SK-N-SH (cell line): ENCODE measurements at regions not wholly inside any gene's neighbourhood (a gene's known extent, or its start where the extent isn't known, plus 50 kb on each side); places are given as distances from the start of the nearest gene placed in this dataset.

Experiments used
- CTCF ChIA-PET: fragments of 300-600, 350-600 bp; formaldehyde crosslinking; extraction: SDS; loops from one replicate; lab custom pipeline; 2021; lab: Yijun Ruan, JAX
- POLR2A ChIA-PET: fragments of 350-600 bp; sonication (Branson Sonifier 250); formaldehyde crosslinking; extraction: SDS; loops from one replicate; lab custom pipeline; 2020; ENCODE audit warnings: antibody characterized with exemption, inconsistent platforms; lab: Yijun Ruan, JAX
- DNase-seq: peaks from one replicate; pipeline ENCODE4 v3.0.0; 2012
- H2AFZ ChIP-seq: fragments of 200-600 bp; sonication (generic); 2 replicates; pipeline ENCODE4 v1.8.1; 2016; ENCODE audit warnings: antibody characterized with exemption, mild to moderate bottlenecking, low read depth
- H3F3A ChIP-seq: fragments of 200-600 bp; sonication (generic); replicated peaks from 2 replicates; pipeline ENCODE3; 2016; ENCODE audit warnings: antibody characterized with exemption, mild to moderate bottlenecking; ENCODE audit not compliant: insufficient read depth
- H3K27ac ChIP-seq, 2 experiments: fragments of 200-500 bp in 1 of 2; fragments of 200-600 bp in 1 of 2; sonication (Bioruptor generic) in 1 of 2; sonication (generic), shearing (Covaris generic) in 1 of 2; 2 replicates each; pipeline versions ENCODE4 v1.5.1 to v1.6.1; 2014 to 2016; ENCODE audit warnings: low read depth in 2 of 2, inconsistent platforms in 1 of 2, low read length in 1 of 2, mild to moderate bottlenecking in 1 of 2, mixed read lengths in 1 of 2
- H3K27me3 ChIP-seq: fragments of 200-600 bp; sonication (generic), shearing (Covaris generic); 2 replicates; pipeline ENCODE4 v1.6.1; 2016; ENCODE audit warnings: mixed run types; ENCODE audit not compliant: insufficient read depth
- H3K36me3 ChIP-seq, 2 experiments: fragments of 200-500 bp in 1 of 2; fragments of 200-600 bp in 1 of 2; sonication (Bioruptor generic) in 1 of 2; sonication (generic) in 1 of 2; replicated peaks in 1 of 2; 2 replicates each; pipeline versions ENCODE3 to v1.5.1; 2014 to 2016; ENCODE audit warnings: low read length in 1 of 2, mild to moderate bottlenecking in 1 of 2; ENCODE audit not compliant: insufficient read depth in 2 of 2, control insufficient read depth in 1 of 2
- H3K4me1 ChIP-seq, 2 experiments: fragments of 200-500 bp in 1 of 2; fragments of 200-600 bp in 1 of 2; sonication (Bioruptor generic) in 1 of 2; sonication (generic), shearing (Covaris generic) in 1 of 2; 2 replicates each; pipeline versions ENCODE4 v1.5.1 to v1.6.1; 2014 to 2016; ENCODE audit warnings: low read depth in 1 of 2, low read length in 1 of 2, mixed run types in 1 of 2; ENCODE audit not compliant: insufficient read depth in 2 of 2, control insufficient read depth in 1 of 2
- H3K4me2 ChIP-seq: fragments of 200-600 bp; sonication (generic), shearing (Covaris generic); 2 replicates; pipeline ENCODE4 v1.6.1; 2017; ENCODE audit warnings: mixed run types
- H3K4me3 ChIP-seq, 2 experiments: fragments of 200-500 bp in 1 of 2; fragments of 200-600 bp in 1 of 2; sonication (Bioruptor generic) in 1 of 2; sonication (generic), shearing (Covaris generic) in 1 of 2; 2 replicates each; pipeline versions ENCODE4 v1.5.1 to v1.8.1; 2014 to 2016; ENCODE audit warnings: low read depth in 2 of 2, inconsistent platforms in 1 of 2, low read length in 1 of 2, mild to moderate bottlenecking in 1 of 2, mixed read lengths in 1 of 2, moderate library complexity in 1 of 2
- H3K79me2 ChIP-seq: fragments of 200-600 bp; sonication (generic); 2 replicates; pipeline ENCODE4 v1.8.1; 2017; ENCODE audit warnings: mild to moderate bottlenecking; ENCODE audit not compliant: insufficient read depth
- H3K9ac ChIP-seq: fragments of 200-600 bp; sonication (generic); 2 replicates; pipeline ENCODE4 v1.6.1; 2017; ENCODE audit warnings: mixed run types
- H3K9me2 ChIP-seq: fragments of 200-600 bp; sonication (generic); 2 replicates; pipeline ENCODE4 v1.6.1; 2017; ENCODE audit warnings: mixed run types
- H3K9me3 ChIP-seq: fragments of 200-600 bp; sonication (generic); 2 replicates; pipeline ENCODE4 v1.6.1; 2017; ENCODE audit warnings: mixed run types, mild to moderate bottlenecking, moderate library complexity
- H4K20me1 ChIP-seq: fragments of 200-600 bp; sonication (generic); 2 replicates; pipeline ENCODE4 v1.6.1; 2017; ENCODE audit warnings: mild to moderate bottlenecking, mixed run types; ENCODE audit not compliant: insufficient read depth
- ELF1 ChIP-seq: IDR thresholded peaks from 2 replicates; pipeline ENCODE4 v1.4.0; 2012
- EZH2phosphoT487 ChIP-seq: fragments of 200-600 bp; sonication (generic); IDR thresholded peaks from 2 replicates; pipeline ENCODE4 v1.6.1; 2017; ENCODE audit warnings: low read depth, mixed run types, mild to moderate bottlenecking, antibody characterized with exemption, moderate library complexity, borderline replicate concordance
- GABPA ChIP-seq: IDR thresholded peaks from 2 replicates; pipeline ENCODE4 v1.4.0; 2012; ENCODE audit warnings: low read depth, mild to moderate bottlenecking
- JUND ChIP-seq: IDR thresholded peaks from 2 replicates; pipeline ENCODE4 v1.4.0; 2012
- MEF2A ChIP-seq: IDR thresholded peaks from 2 replicates; pipeline ENCODE4 v1.4.0; 2012; ENCODE audit warnings: low read depth, borderline replicate concordance
- MXI1 ChIP-seq: IDR thresholded peaks from 2 replicates; pipeline ENCODE4 v1.6.1; 2012; ENCODE audit warnings: mild to moderate bottlenecking, low read depth, low read length, improper control_type of control experiment
- NFIC ChIP-seq: IDR thresholded peaks from 2 replicates; pipeline ENCODE4 v1.4.0; 2012; ENCODE audit warnings: borderline replicate concordance
- RXRA ChIP-seq: IDR thresholded peaks from 2 replicates; pipeline ENCODE4 v1.4.0; 2012; ENCODE audit warnings: low read depth, mild to moderate bottlenecking, borderline replicate concordance
- SIN3A ChIP-seq: IDR thresholded peaks from 2 replicates; pipeline ENCODE4 v1.6.1; 2012; ENCODE audit warnings: low read depth, mild to moderate bottlenecking, low read length, moderate library complexity, borderline replicate concordance
- TAF1 ChIP-seq: IDR thresholded peaks from 2 replicates; pipeline ENCODE4 v1.6.1; 2012; ENCODE audit warnings: low read depth, mild to moderate bottlenecking, low read length, moderate library complexity, borderline replicate concordance
- TCF12 ChIP-seq: IDR thresholded peaks from 2 replicates; pipeline ENCODE4 v1.4.0; 2012
- USF2 ChIP-seq: fragments of 150-350 bp; IDR thresholded peaks from 2 replicates; pipeline ENCODE4 v1.6.1; 2017; ENCODE audit warnings: antibody characterized with exemption, low read length, low read depth, borderline replicate concordance
- WGBS: methylation state at CpG from one replicate; pipeline ENCODE4 v1.1.6; 2017; ENCODE audit warnings: low lambda C conversion rate; 5-methylcytosine and 5-hydroxymethylcytosine counted together
- TF ChIP-seq, protein P1 (sequence below): IDR thresholded peaks from 2 replicates; pipeline ENCODE4 v1.4.0; 2012; ENCODE audit warnings: low read depth, borderline replicate concordance
- TF ChIP-seq, protein P2 (sequence below): IDR thresholded peaks from 2 replicates; pipeline ENCODE4; 2012

DNA sequence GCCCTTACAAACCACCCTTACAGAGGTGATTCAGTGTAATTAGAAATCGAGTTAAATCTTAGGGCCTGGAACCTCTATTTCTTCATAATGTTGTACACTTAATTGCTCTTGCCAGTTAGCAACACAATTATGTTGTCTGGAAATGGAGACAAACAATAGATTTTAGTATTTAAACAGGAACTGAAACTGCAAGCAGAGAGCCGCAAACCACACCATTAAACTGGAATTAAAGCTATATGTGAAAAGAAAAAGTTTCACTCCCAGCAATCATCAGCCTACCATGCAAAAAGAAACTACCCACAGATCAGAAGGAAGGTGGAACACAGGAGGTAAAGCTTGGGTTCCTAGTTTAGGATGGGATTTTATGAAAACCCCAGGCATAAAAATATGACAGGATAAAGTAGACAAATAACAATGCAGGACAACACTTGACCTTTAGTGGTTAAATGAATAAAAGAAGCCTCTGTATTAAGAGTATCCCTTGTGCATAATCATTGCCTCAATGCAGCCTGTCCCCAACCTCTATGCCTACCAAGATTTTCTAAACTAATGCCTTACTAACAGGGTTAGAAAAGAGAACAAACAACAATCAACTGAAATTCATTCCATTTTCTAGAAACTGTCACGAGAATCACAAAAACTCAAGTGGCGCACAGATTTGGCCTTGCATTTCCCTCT, 304.3 kb upstream of the ESRRG start (continued):
- TF ChIP-seq USF2: no peak
- TF ChIP-seq EZH2phosphoT487: no peak
- no peak for TF ChIP-seq TAF1

DNA sequence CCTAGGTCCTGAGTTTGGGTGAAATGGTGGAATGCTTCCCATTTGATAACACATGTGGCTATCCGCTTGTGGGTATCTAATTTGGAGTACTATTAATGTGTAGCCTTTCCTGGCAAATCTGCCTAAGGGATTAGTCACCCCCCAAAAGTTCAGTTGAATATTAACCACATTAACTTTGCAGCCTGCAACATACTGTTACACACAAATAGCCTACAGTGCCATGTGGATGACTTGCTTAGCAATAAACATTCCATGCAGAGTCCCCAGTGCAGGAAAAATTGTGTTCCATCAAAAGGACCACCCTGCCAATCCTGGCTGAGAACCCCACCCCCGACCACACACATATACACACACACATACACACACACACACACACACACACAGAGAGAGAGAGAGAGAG, 303.3 kb upstream of the ESRRG start:
- Histone ChIP-seq H3K79me2 (no peaks in the 10 kb centered on the region), H3K9ac (no peak overlapping the region), H3K36me3 (no peaks in the 10 kb centered on the region), H2AFZ (no peak overlapping the region), H3K9me3 (no peaks in the 10 kb centered on the region), H3K4me3 (no peak overlapping the region), H3K4me1 (peaks cover 3 to 6% of the 10 kb centered on the region in 2 experiments; a peak in 2 of 4 replicates), H3K27me3 (no peaks in the 10 kb centered on the region), H3K4me2 (no peak overlapping the region), H3F3A (peaks cover 19% of the 10 kb centered on the region), H3K27ac (no peak overlapping the region), H4K20me1 (no peaks in the 10 kb centered on the region), H3K9me2 (no peaks in the 10 kb centered on the region)
- ChIA-PET CTCF (no interaction called here), POLR2A (no interaction called here)
- TF ChIP-seq USF2: no peak
- no peak for TF ChIP-seq RXRA
- TF ChIP-seq MEF2A: no peak
- no peak for TF ChIP-seq ELF1
- TF ChIP-seq JUND: no peak
- TF ChIP-seq MXI1: no peak
- no peak for TF ChIP-seq EZH2phosphoT487
- TF ChIP-seq, protein P1, sequence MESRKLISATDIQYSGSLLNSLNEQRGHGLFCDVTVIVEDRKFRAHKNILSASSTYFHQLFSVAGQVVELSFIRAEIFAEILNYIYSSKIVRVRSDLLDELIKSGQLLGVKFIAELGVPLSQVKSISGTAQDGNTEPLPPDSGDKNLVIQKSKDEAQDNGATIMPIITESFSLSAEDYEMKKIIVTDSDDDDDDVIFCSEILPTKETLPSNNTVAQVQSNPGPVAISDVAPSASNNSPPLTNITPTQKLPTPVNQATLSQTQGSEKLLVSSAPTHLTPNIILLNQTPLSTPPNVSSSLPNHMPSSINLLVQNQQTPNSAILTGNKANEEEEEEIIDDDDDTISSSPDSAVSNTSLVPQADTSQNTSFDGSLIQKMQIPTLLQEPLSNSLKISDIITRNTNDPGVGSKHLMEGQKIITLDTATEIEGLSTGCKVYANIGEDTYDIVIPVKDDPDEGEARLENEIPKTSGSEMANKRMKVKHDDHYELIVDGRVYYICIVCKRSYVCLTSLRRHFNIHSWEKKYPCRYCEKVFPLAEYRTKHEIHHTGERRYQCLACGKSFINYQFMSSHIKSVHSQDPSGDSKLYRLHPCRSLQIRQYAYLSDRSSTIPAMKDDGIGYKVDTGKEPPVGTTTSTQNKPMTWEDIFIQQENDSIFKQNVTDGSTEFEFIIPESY: no peak
- no peak for TF ChIP-seq NFIC
- TF ChIP-seq TCF12: no peak
- TF ChIP-seq, protein P2, sequence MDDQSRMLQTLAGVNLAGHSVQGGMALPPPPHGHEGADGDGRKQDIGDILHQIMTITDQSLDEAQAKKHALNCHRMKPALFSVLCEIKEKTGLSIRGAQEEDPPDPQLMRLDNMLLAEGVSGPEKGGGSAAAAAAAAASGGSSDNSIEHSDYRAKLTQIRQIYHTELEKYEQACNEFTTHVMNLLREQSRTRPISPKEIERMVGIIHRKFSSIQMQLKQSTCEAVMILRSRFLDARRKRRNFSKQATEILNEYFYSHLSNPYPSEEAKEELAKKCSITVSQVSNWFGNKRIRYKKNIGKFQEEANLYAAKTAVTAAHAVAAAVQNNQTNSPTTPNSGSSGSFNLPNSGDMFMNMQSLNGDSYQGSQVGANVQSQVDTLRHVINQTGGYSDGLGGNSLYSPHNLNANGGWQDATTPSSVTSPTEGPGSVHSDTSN: no peak
- no peak for TF ChIP-seq GABPA
- TF ChIP-seq SIN3A: no peak
- WGBS: 77% methylated on average over 2 of the region's 2 CpGs
- DNase-seq: no peak
